Epithelial cell of esophagus (primary cell): ENCODE measurements at regions not wholly inside any gene's neighbourhood (a gene's known extent, or its start where the extent isn't known, plus 50 kb on each side); places are given as distances from the start of the nearest gene placed in this dataset.

ENCODE experiments used
- DNase-seq: peaks from one replicate; pipeline ENCODE4 v3.0.0; 2010; ENCODE audit warnings: low read depth
- H3K4me3 ChIP-seq: 2 replicates; pipeline ENCODE4 v1.5.1; 2011; ENCODE audit warnings: mild to moderate bottlenecking, low read length, control low read depth
- TF ChIP-seq, protein P1 (sequence below): IDR thresholded peaks from 2 replicates; pipeline ENCODE4 v1.5.1; 2011; ENCODE audit warnings: low read depth, mild to moderate bottlenecking, low read length, control low read depth, inconsistent platforms; ENCODE audit not compliant: insufficient read depth; ENCODE audit errors: missing control alignments

DNA sequence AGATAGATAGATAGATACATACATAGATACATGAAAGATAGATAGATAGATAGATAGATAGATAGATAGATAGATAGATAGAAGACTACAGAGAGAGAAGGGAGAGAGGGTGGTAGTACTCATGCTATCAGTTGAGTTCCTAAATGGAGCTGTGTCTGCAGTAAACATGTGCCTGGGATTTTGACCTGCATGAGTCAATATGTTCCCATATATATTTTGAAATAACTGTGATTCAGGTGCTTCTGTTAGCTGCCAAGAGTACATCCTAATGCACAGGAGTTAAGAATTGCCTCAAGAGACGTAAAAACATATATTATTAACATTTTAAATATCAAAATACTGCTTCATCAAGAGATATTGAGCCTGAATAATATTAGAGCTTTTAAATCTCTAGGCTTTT is 379.4 kb downstream of the GRXCR1 start:
- no peak overlapping the region for H3K4me3 ChIP-seq
- DNase-seq, result peak; percentile 63
- TF ChIP-seq, protein P1, sequence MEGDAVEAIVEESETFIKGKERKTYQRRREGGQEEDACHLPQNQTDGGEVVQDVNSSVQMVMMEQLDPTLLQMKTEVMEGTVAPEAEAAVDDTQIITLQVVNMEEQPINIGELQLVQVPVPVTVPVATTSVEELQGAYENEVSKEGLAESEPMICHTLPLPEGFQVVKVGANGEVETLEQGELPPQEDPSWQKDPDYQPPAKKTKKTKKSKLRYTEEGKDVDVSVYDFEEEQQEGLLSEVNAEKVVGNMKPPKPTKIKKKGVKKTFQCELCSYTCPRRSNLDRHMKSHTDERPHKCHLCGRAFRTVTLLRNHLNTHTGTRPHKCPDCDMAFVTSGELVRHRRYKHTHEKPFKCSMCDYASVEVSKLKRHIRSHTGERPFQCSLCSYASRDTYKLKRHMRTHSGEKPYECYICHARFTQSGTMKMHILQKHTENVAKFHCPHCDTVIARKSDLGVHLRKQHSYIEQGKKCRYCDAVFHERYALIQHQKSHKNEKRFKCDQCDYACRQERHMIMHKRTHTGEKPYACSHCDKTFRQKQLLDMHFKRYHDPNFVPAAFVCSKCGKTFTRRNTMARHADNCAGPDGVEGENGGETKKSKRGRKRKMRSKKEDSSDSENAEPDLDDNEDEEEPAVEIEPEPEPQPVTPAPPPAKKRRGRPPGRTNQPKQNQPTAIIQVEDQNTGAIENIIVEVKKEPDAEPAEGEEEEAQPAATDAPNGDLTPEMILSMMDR, result no peak

DNA sequence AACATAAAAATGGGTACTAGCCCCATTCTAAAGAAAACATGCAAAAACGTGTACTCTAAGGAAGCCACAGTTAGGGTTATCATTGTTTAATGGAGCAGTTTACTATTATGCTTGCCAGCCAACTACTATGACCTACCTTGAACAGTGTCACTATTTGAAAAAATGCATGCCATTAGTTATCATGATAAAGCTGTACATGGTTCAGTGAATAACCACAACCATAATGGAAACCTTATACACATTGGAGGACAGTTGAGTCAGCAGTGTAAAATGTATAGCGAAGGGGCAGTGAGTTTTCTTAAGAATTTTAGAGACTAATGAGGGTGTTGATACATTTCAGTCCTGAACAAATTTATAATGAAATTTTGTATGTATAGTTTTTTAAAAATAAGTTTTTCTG is 381.9 kb downstream of the GRXCR1 start:
- DNase-seq, result no peak
- TF ChIP-seq, protein P1, result no peak
- H3K4me3 ChIP-seq, result no peak overlapping the region

DNA sequence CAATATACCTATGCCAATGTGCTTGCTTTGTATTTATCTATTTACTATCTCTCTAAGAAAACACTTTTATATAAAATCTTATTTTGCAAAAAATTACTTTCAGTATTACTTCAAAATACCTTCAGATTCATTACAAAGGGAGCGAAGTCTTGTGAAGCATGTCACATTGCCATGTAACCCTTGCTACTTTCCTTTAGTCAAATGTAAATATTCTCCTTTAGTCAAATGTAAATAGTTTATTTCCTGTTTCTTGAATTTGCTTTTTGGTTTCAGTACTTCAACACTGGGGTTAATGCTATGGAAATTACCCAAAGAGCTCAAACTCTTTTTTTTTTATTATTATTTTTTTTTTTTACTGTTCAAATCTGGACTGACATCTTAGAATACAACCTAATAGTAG is 383.3 kb downstream of the GRXCR1 start:
- TF ChIP-seq, protein P1, result no peak
- no peak for DNase-seq
- no peak overlapping the region for H3K4me3 ChIP-seq

DNA sequence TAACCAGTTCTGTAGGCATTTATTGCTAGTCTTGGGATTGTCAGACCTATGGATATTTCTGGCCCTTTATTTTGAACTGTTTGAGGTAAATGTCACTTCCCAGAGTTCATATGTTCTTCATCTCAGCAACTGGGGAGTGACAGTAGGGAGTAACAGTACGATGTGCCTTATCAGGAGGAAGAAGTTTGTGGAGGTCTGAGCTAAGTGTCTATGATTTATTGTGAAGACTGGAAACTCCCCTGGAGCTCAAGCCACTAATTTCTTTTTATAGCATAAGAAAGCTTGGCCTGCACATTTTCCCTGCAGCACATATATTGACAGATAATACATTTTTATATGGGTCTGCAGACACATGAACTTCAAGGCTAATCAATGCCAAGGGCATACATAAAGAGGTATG is 383.8 kb downstream of the GRXCR1 start:
- H3K4me3 ChIP-seq, result no peak overlapping the region
- TF ChIP-seq, protein P1, result no peak
- DNase-seq, result no peak

DNA sequence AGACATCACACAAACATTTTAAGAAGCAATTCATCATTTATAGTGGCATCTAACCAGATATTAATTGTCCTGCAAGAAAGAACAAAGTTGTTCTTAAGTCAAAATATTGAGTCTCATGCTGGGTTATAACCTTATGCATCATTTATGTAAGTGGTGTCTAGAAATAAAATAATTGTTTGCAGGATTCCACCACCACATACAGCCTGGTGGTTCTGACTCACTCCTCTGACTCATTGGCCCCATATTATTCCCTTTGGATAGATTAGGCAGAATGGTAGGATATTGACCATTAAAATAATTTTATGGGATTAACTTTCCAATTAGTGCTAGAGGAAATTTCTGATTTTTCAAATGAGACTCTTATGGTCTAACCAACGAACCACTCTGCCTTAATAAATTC is 384.5 kb downstream of the GRXCR1 start:
- TF ChIP-seq, protein P1, result no peak
- peak; percentile 58 for DNase-seq

DNA sequence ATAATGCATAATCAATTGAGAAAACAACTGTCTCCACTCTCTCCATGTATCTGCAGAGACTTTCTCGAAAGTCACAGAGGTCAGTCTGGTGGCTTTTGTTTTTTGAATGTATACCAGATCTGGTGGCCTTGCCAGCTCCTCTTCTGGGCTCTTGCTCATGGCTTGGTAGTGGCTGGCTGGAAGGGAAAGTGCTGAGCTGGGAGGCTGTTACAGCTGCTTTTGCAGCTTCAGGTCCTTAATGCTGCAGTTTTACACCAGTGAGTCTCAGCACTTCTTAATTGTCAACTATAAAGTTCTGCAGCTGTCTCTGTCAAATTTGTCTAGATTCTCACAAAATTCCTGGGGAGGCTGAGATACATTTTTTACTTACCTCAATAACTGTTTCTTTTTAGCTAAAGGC is 390.0 kb downstream of the GRXCR1 start:
- no peak for DNase-seq
- no peak overlapping the region for H3K4me3 ChIP-seq
- TF ChIP-seq, protein P1, result no peak

More for the DNA sequence above, 384.5 kb downstream of the GRXCR1 start:
- H3K4me3 ChIP-seq, result no peak overlapping the region

DNA sequence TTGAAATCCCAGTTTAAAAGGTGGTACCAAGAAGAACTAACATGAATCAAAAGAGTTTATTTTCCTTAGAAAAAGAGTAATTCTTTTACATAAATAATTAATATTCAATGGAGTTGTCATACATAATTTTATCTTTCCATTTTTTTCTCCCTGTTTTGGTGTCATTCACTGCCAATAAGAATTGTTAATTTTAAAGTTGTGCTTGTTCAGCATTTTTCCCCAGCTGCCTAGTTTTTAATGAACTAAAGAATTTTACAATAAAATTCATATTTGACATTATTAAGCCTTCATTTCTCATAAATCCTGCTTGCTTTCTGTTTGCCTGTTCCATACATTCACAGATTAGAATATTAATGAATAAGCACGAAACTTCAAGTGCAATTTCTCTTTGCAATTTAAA is 393.6 kb downstream of the GRXCR1 start:
- TF ChIP-seq, protein P1, result no peak
- no peak overlapping the region for H3K4me3 ChIP-seq
- DNase-seq, result no peak
